ENCODE measurements at regions not wholly inside any gene's neighbourhood (a gene's known extent, or its start where the extent isn't known, plus 50 kb on each side); places are given as distances from the start of the nearest gene placed in this dataset.

- Histone ChIP-seq H3K4me1 (ENCODE audit: control insufficient read depth, extremely low read depth, insufficient read depth, low read length) (no peaks in the 10 kb centered on the region), H3K4me2 (ENCODE audit: extremely low read depth, insufficient read depth, low read length) (no peak overlapping the region), H3K79me2 (ENCODE audit: control insufficient read depth, insufficient read depth, low read length) (no peaks in the 10 kb centered on the region), H3K9me3 (ENCODE audit: control insufficient read depth, insufficient read depth, low read depth, low read length) (no peaks in the 10 kb centered on the region), H3K36me3 (ENCODE audit: control insufficient read depth, insufficient read depth, low read length) (no peaks in the 10 kb centered on the region), H3K27me3 (ENCODE audit: control insufficient read depth, insufficient read depth, low read length) (no peaks in the 10 kb centered on the region), H3K4me3 (replicated peaks in 1 of 4; ENCODE audit: control extremely low read depth in 1 of 4, insufficient read depth in 1 of 4, low read depth in 3 of 4, low read length in 4 of 4) (no peak overlapping the region), H3K9ac (ENCODE audit: insufficient read depth, low read length) (no peak overlapping the region), H4K20me1 (ENCODE audit: control insufficient read depth, extremely low read depth, insufficient read depth, low read length) (no peaks in the 10 kb centered on the region), H2AFZ (ENCODE audit: low read length) (no peak overlapping the region), H3K27ac (ENCODE audit: insufficient read depth, low read length) (no peak overlapping the region)
- DNase-seq (ENCODE audit: low read depth in 2 of 2), result no peak
- TF ChIP-seq EZH2 (IDR thresholded peaks at IDR 0.05; ENCODE audit: low read length, missing control alignments), result no peak
- no peak for TF ChIP-seq CTCF (conservative IDR thresholded peaks at IDR 0.05 in 1 of 2, IDR thresholded peaks at IDR 0.05 in 1 of 2; ENCODE audit: low read depth in 1 of 2, low read length in 2 of 2)
Measured at GRCh38 chr13:55613429-55614187, 1527.1 kb upstream of the PRR20A start.

- Histone ChIP-seq H3K27me3 (ENCODE audit: control insufficient read depth, insufficient read depth, low read length) (no peaks in the 10 kb centered on the region), H3K36me3 (ENCODE audit: control insufficient read depth, insufficient read depth, low read length) (no peaks in the 10 kb centered on the region), H3K79me2 (ENCODE audit: control insufficient read depth, insufficient read depth, low read length) (no peaks in the 10 kb centered on the region), H2AFZ (ENCODE audit: low read length) (no peak overlapping the region), H3K9me3 (ENCODE audit: control insufficient read depth, insufficient read depth, low read depth, low read length) (no peaks in the 10 kb centered on the region), H4K20me1 (ENCODE audit: control insufficient read depth, extremely low read depth, insufficient read depth, low read length) (no peaks in the 10 kb centered on the region), H3K4me3 (replicated peaks in 1 of 4; ENCODE audit: control extremely low read depth in 1 of 4, insufficient read depth in 1 of 4, low read depth in 3 of 4, low read length in 4 of 4) (no peak overlapping the region), H3K4me2 (ENCODE audit: extremely low read depth, insufficient read depth, low read length) (no peak overlapping the region), H3K4me1 (ENCODE audit: control insufficient read depth, extremely low read depth, insufficient read depth, low read length) (no peaks in the 10 kb centered on the region), H3K27ac (ENCODE audit: insufficient read depth, low read length) (no peak overlapping the region), H3K9ac (ENCODE audit: insufficient read depth, low read length) (no peak overlapping the region)
- DNase-seq (ENCODE audit: low read depth in 2 of 2), result no peak
- TF ChIP-seq CTCF (conservative IDR thresholded peaks at IDR 0.05 in 1 of 2, IDR thresholded peaks at IDR 0.05 in 1 of 2; ENCODE audit: low read depth in 1 of 2, low read length in 2 of 2), result no peak
- TF ChIP-seq EZH2 (IDR thresholded peaks at IDR 0.05; ENCODE audit: low read length, missing control alignments), result no peak
Measured at GRCh38 chr13:55615081-55615480, 1525.6 kb upstream of the PRR20A start.

- Histone ChIP-seq H3K79me2 (ENCODE audit: control insufficient read depth, insufficient read depth, low read length) (no peaks in the 10 kb centered on the region), H3K27ac (ENCODE audit: insufficient read depth, low read length) (no peak overlapping the region), H3K9me3 (ENCODE audit: control insufficient read depth, insufficient read depth, low read depth, low read length) (no peaks in the 10 kb centered on the region), H3K4me2 (ENCODE audit: extremely low read depth, insufficient read depth, low read length) (no peak overlapping the region), H2AFZ (ENCODE audit: low read length) (no peak overlapping the region), H3K27me3 (ENCODE audit: control insufficient read depth, insufficient read depth, low read length) (no peaks in the 10 kb centered on the region), H3K36me3 (ENCODE audit: control insufficient read depth, insufficient read depth, low read length) (no peaks in the 10 kb centered on the region), H3K9ac (ENCODE audit: insufficient read depth, low read length) (no peak overlapping the region), H4K20me1 (ENCODE audit: control insufficient read depth, extremely low read depth, insufficient read depth, low read length) (no peaks in the 10 kb centered on the region), H3K4me1 (ENCODE audit: control insufficient read depth, extremely low read depth, insufficient read depth, low read length) (no peaks in the 10 kb centered on the region), H3K4me3 (replicated peaks in 1 of 4; ENCODE audit: control extremely low read depth in 1 of 4, insufficient read depth in 1 of 4, low read depth in 3 of 4, low read length in 4 of 4) (no peak overlapping the region)
- TF ChIP-seq EZH2 (IDR thresholded peaks at IDR 0.05; ENCODE audit: low read length, missing control alignments) (no peak), CTCF (conservative IDR thresholded peaks at IDR 0.05 in 1 of 2, IDR thresholded peaks at IDR 0.05 in 1 of 2; ENCODE audit: low read depth in 1 of 2, low read length in 2 of 2) (no peak)
- no peak for DNase-seq (ENCODE audit: low read depth in 2 of 2)
Measured at GRCh38 chr13:55617241-55617640, 1523.5 kb upstream of the PRR20A start.
